Vagina (tissue), 2 donors: ENCODE measurements at regions not wholly inside any gene's neighbourhood (a gene's known extent, or its start where the extent isn't known, plus 50 kb on each side); places are given as distances from the start of the nearest gene placed in this dataset.

Source experiments
- DNase-seq, 2 donors: peaks; one replicate each; pipeline ENCODE4 v3.0.0-alpha.2; 2017; ENCODE audit errors: extremely low spot score in 2 of 2
- H3K27ac ChIP-seq: fragments of 200-600 bp; sonication (generic); one replicate; pipeline ENCODE4 v1.5.1; 2019
- H3K27me3 ChIP-seq: fragments of 200-600 bp; sonication (generic); one replicate; pipeline ENCODE4 v1.5.1; 2019
- H3K36me3 ChIP-seq, 2 donors: fragments of 200-600 bp; sonication (generic); one replicate each; pipeline ENCODE4 v1.5.1; 2017 to 2019
- H3K4me1 ChIP-seq: fragments of 200-600 bp; sonication (generic); one replicate; pipeline ENCODE4 v1.5.1; 2019
- H3K4me3 ChIP-seq, 2 donors: fragments of 200-600 bp; sonication (generic); 1 replicate in 1 of 2; 2 replicates in 1 of 2; pipeline ENCODE4 v1.5.1; 2016 to 2019
- H3K9me3 ChIP-seq: fragments of 200-600 bp; sonication (generic); one replicate; pipeline ENCODE4 v1.5.1; 2019
- CTCF ChIP-seq, 3 experiments: fragments of 450-650 bp in 2 of 3; fragments of 200-600 bp in 1 of 3; sonication (generic) in 1 of 3; IDR thresholded peaks; one replicate each; pipeline ENCODE4 v1.5.1; 2017 to 2019; ENCODE audit warnings: antibody characterized with exemption in 3 of 3, mild to moderate bottlenecking in 2 of 3, moderate library complexity in 2 of 3
- POLR2A ChIP-seq, 2 donors: fragments of 450-650 bp; IDR thresholded peaks; one replicate each; pipeline ENCODE4 v1.6.1; 2017; ENCODE audit warnings: antibody characterized with exemption in 2 of 2, mild to moderate bottlenecking in 2 of 2, moderate library complexity in 2 of 2
- POLR2AphosphoS5 ChIP-seq, 2 donors: sonication (generic); formaldehyde crosslinking; IDR thresholded peaks; one replicate each; pipeline ENCODE4 v1.9.0; 2017; ENCODE audit warnings: antibody characterized with exemption in 2 of 2, mild to moderate bottlenecking in 2 of 2, low read depth in 1 of 2; ENCODE audit not compliant: insufficient read depth in 1 of 2
- intact Hi-C: fragments of 100-400 bp; cut with DNase I; formaldehyde crosslinking; loops from one replicate; pipeline ENCODE4 v1.15.1; 2023

GRCh38 chr1:5340560-5341130, 651.6 kb downstream of the NPHP4 start:
- intact Hi-C loops = no loop called here
- no peaks in the 10 kb centered on the region for H3K4me1 ChIP-seq
- H3K36me3 ChIP-seq = no peaks in the 10 kb centered on the region
- TF ChIP-seq CTCF (IDR thresholded peaks at IDR 0.05) = no peak
- TF ChIP-seq POLR2AphosphoS5 (IDR thresholded peaks at IDR 0.05; ENCODE audit: insufficient read depth in 1 of 2, low read depth in 1 of 2) = no peak
- no peak for TF ChIP-seq POLR2A (IDR thresholded peaks at IDR 0.05)
- no peaks in the 10 kb centered on the region for H3K27me3 ChIP-seq
- no peak overlapping the region for H3K4me3 ChIP-seq
- DNase-seq = peak; percentile 62 to 84
- H3K27ac ChIP-seq = no peak overlapping the region
- H3K9me3 ChIP-seq = no peaks in the 10 kb centered on the region

GRCh38 chr1:5338466-5338865, 653.8 kb downstream of the NPHP4 start:
- intact Hi-C loops = no loop called here
- no peak for TF ChIP-seq CTCF (IDR thresholded peaks at IDR 0.05)
- no peak for TF ChIP-seq POLR2AphosphoS5 (IDR thresholded peaks at IDR 0.05; ENCODE audit: insufficient read depth in 1 of 2, low read depth in 1 of 2)
- TF ChIP-seq POLR2A (IDR thresholded peaks at IDR 0.05) = no peak
- DNase-seq = peak in 1 of 2 donors; percentile 46
- H3K36me3 ChIP-seq = no peaks in the 10 kb centered on the region
- H3K4me3 ChIP-seq = no peak overlapping the region
- H3K9me3 ChIP-seq = no peaks in the 10 kb centered on the region
- H3K4me1 ChIP-seq = no peaks in the 10 kb centered on the region
- H3K27me3 ChIP-seq = no peaks in the 10 kb centered on the region
- H3K27ac ChIP-seq = no peak overlapping the region

GRCh38 chr1:5333291-5333690, 658.9 kb downstream of the NPHP4 start:
- Histone ChIP-seq H3K4me1 (no peaks in the 10 kb centered on the region), H3K9me3 (no peaks in the 10 kb centered on the region), H3K27ac (no peak overlapping the region), H3K27me3 (no peaks in the 10 kb centered on the region), H3K36me3 (no peaks in the 10 kb centered on the region), H3K4me3 (no peak overlapping the region)
- intact Hi-C loops = no loop called here
- DNase-seq = peak; percentile 29 to 46
- TF ChIP-seq POLR2AphosphoS5 (IDR thresholded peaks at IDR 0.05; ENCODE audit: insufficient read depth in 1 of 2, low read depth in 1 of 2) = no peak
- TF ChIP-seq POLR2A (IDR thresholded peaks at IDR 0.05) = no peak
- TF ChIP-seq CTCF (IDR thresholded peaks at IDR 0.05) = no peak

- Histone ChIP-seq H3K4me1 (no peaks in the 10 kb centered on the region), H3K4me3 (no peak overlapping the region), H3K27me3 (no peaks in the 10 kb centered on the region), H3K9me3 (no peaks in the 10 kb centered on the region), H3K36me3 (no peaks in the 10 kb centered on the region), H3K27ac (no peak overlapping the region)
- intact Hi-C loops = no loop called here
- TF ChIP-seq POLR2A (IDR thresholded peaks at IDR 0.05) (no peak), CTCF (IDR thresholded peaks at IDR 0.05) (no peak), POLR2AphosphoS5 (IDR thresholded peaks at IDR 0.05; ENCODE audit: insufficient read depth in 1 of 2, low read depth in 1 of 2) (no peak)
- peak; percentile 44 to 77 for DNase-seq
These were observed 661.1 kb downstream of the NPHP4 start for GRCh38 chr1:5331101-5331500.

- H3K4me1 ChIP-seq = no peaks in the 10 kb centered on the region
- no peak for TF ChIP-seq POLR2AphosphoS5 (IDR thresholded peaks at IDR 0.05; ENCODE audit: insufficient read depth in 1 of 2, low read depth in 1 of 2)
- no peak for TF ChIP-seq CTCF (IDR thresholded peaks at IDR 0.05)
- TF ChIP-seq POLR2A (IDR thresholded peaks at IDR 0.05) = no peak
- H3K36me3 ChIP-seq = no peaks in the 10 kb centered on the region
- no peaks in the 10 kb centered on the region for H3K27me3 ChIP-seq
- H3K9me3 ChIP-seq = no peaks in the 10 kb centered on the region
- no peak overlapping the region for H3K4me3 ChIP-seq
- no peak overlapping the region for H3K27ac ChIP-seq
- intact Hi-C loops = no loop called here
- no peak for DNase-seq
These were observed 663.0 kb downstream of the NPHP4 start for GRCh38 chr1:5329068-5329739.
